ENCODE measurements at regions not wholly inside any gene's neighbourhood (a gene's known extent, or its start where the extent isn't known, plus 50 kb on each side); places are given as distances from the start of the nearest gene placed in this dataset.

GRCh38 chrX:107542500-107542899, 85.8 kb upstream of the PRPS1 start:
- TF ChIP-seq SP1 (IDR thresholded peaks at IDR 0.05) (no peak), NFRKB (IDR thresholded peaks at IDR 0.05) (no peak), FOXK2 (IDR thresholded peaks at IDR 0.05) (no peak), FOXA1 (IDR thresholded peaks at IDR 0.05) (no peak), BHLHE40 (IDR thresholded peaks at IDR 0.05; ENCODE audit: borderline replicate concordance) (no peak), FOXM1 (IDR thresholded peaks at IDR 0.05; ENCODE audit: borderline replicate concordance) (no peak), SUZ12 (IDR thresholded peaks at IDR 0.05) (no peak), LEF1 (IDR thresholded peaks at IDR 0.05; ENCODE audit: borderline replicate concordance) (no peak), HDGF (IDR thresholded peaks at IDR 0.05; ENCODE audit: borderline replicate concordance) (no peak), ELF4 (IDR thresholded peaks at IDR 0.05) (no peak), ZNF384 (IDR thresholded peaks at IDR 0.05) (no peak)

Measured in HEK293T (cell line).